Mesothelial cell of epicardium (in vitro differentiated cells): ENCODE measurements at regions not wholly inside any gene's neighbourhood (a gene's known extent, or its start where the extent isn't known, plus 50 kb on each side); places are given as distances from the start of the nearest gene placed in this dataset.

Experiments
- DNase-seq, 2 experiments: peaks; one replicate each; pipeline ENCODE4 v3.0.0; 2021; ENCODE audit warnings: low spot score in 2 of 2; ENCODE audit not compliant: unreplicated experiment in 2 of 2
- H3K27ac Mint-ChIP-seq: 2 replicates; pipeline ENCODE4 v1.8.0; 2021; ENCODE audit warnings: mixed read lengths
- H3K27me3 Mint-ChIP-seq: 2 replicates; pipeline ENCODE4 v1.8.0; 2021; ENCODE audit warnings: low read depth, mixed read lengths
- H3K36me3 Mint-ChIP-seq: 2 replicates; pipeline ENCODE4 v1.8.0; 2021; ENCODE audit warnings: mixed read lengths
- H3K4me1 Mint-ChIP-seq: 2 replicates; pipeline ENCODE4 v1.8.0; 2021; ENCODE audit warnings: mixed read lengths
- H3K4me3 Mint-ChIP-seq: 2 replicates; pipeline ENCODE4 v1.8.0; 2021; ENCODE audit warnings: mild to moderate bottlenecking, moderate library complexity, mixed read lengths
- H3K9me3 Mint-ChIP-seq: 2 replicates; pipeline ENCODE4 v1.8.0; 2021; ENCODE audit warnings: mixed read lengths
- TF ChIP-seq, protein P1 (sequence below): fragments of 200-600 bp; sonication (generic); IDR thresholded peaks from one replicate; pipeline ENCODE4 v1.5.0; 2021; ENCODE audit warnings: antibody characterized with exemption; ENCODE audit not compliant: unreplicated experiment

DNA sequence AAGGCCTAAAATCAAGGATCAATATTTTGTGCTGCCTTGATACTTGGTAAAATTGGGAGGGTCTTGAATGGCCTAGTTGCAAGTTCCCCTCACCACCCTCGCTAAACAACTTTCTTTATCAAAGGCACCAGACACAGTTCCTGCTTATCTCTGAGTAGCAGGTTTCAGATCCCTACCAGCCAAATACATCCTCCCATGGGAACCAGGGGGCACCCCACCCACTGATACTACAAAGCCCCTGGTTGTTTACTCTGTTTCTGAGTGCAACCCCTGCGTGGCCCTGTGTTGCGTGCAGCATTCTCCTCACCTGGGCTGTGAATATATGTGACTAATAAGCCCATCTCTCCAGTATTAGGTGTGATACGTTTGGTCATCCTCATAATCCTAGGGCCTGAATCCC, 314.9 kb downstream of the DRD1 start:
- H3K27ac Mint-ChIP-seq = no peak overlapping the region
- peaks cover 12% of the 10 kb centered on the region for H3K9me3 Mint-ChIP-seq
- H3K4me1 Mint-ChIP-seq = peaks cover 3% of the 10 kb centered on the region
- no peak for DNase-seq
- no peaks in the 10 kb centered on the region for H3K36me3 Mint-ChIP-seq
- TF ChIP-seq, protein P1, sequence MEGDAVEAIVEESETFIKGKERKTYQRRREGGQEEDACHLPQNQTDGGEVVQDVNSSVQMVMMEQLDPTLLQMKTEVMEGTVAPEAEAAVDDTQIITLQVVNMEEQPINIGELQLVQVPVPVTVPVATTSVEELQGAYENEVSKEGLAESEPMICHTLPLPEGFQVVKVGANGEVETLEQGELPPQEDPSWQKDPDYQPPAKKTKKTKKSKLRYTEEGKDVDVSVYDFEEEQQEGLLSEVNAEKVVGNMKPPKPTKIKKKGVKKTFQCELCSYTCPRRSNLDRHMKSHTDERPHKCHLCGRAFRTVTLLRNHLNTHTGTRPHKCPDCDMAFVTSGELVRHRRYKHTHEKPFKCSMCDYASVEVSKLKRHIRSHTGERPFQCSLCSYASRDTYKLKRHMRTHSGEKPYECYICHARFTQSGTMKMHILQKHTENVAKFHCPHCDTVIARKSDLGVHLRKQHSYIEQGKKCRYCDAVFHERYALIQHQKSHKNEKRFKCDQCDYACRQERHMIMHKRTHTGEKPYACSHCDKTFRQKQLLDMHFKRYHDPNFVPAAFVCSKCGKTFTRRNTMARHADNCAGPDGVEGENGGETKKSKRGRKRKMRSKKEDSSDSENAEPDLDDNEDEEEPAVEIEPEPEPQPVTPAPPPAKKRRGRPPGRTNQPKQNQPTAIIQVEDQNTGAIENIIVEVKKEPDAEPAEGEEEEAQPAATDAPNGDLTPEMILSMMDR = no peak
- H3K4me3 Mint-ChIP-seq = no peak overlapping the region
- peaks cover 17% of the 10 kb centered on the region for H3K27me3 Mint-ChIP-seq

DNA sequence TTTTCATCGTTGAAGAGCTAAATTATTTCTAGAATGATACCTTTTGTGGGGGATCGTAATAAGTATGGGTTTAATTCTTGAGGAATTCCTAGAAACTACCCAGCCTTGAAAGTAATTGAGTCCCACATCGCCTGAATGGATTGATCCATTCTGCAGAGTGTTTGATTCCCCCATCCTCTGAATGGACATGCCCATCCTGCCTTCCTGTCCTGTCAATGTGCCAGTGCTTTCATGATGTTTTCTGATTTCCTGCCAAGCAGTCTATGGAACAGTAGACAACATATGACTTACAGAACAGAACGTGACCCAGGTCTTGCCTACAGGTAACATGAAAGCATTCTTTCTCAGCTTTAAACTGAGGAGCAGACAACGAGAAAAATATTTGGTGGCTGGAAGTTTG, 319.2 kb downstream of the DRD1 start:
- peaks cover 19% of the 10 kb centered on the region for H3K9me3 Mint-ChIP-seq
- no peaks in the 10 kb centered on the region for H3K4me1 Mint-ChIP-seq
- H3K36me3 Mint-ChIP-seq = no peaks in the 10 kb centered on the region
- TF ChIP-seq, protein P1 = no peak
- peaks cover 5% of the 10 kb centered on the region for H3K27me3 Mint-ChIP-seq
- H3K4me3 Mint-ChIP-seq = no peak overlapping the region
- H3K27ac Mint-ChIP-seq = no peak overlapping the region
- DNase-seq = no peak

DNA sequence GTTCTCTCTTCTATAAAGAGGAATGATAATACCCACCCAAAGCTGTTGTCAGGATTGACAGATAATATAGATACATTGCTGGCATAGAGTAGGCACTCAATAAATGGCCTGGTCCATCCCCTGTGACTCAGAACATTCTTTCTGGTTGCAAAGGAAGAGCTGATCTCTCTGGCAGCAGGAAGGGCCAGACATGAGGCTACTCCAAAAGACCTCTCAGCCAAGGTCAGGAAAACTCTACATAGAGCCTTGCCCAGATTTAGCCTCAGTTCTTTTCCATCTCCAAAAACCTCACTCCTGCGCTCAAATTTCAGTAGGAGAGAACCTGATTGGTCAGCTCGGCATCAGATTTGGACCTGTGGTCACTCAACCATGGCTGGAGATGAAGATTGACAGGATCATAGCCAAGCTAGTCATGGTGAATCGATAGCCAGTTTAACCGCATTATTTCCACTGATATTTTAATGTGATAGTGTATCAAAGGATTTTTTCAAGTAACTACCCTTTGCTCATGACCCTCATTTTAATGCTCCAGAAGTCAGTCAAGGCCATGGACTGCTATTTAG, 319.6 kb downstream of the DRD1 start:
- Mint-ChIP-seq H3K27ac (no peak overlapping the region), H3K4me1 (no peaks in the 10 kb centered on the region), H3K27me3 (peaks cover 5% of the 10 kb centered on the region), H3K9me3 (peaks cover 19% of the 10 kb centered on the region), H3K36me3 (no peaks in the 10 kb centered on the region), H3K4me3 (no peak overlapping the region)
- no peak for DNase-seq
- TF ChIP-seq, protein P1 = no peak

DNA sequence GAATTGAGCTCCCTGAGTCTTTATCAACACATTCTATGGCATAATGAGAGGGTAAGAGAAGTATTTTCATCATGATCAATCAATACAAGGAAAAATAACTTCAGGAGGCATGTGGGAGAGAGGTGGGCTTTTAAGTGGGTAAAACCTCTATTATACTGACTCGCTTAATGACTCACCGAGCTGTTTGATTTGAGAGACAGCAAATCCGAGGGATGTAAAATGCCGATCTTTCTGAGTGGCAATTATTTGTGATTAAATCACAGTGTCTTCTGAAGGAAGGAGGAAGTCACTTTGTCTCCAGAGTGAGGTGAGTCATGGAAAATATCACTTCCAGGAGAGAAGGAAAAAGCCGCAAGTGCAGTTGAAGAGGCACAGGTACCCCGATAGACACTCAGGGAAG, 320.4 kb downstream of the DRD1 start:
- Mint-ChIP-seq H3K27me3 (peaks cover 5% of the 10 kb centered on the region), H3K4me1 (no peaks in the 10 kb centered on the region), H3K4me3 (no peak overlapping the region), H3K9me3 (peaks cover 19% of the 10 kb centered on the region), H3K36me3 (no peaks in the 10 kb centered on the region), H3K27ac (no peak overlapping the region)
- TF ChIP-seq, protein P1 = no peak
- no peak for DNase-seq

DNA sequence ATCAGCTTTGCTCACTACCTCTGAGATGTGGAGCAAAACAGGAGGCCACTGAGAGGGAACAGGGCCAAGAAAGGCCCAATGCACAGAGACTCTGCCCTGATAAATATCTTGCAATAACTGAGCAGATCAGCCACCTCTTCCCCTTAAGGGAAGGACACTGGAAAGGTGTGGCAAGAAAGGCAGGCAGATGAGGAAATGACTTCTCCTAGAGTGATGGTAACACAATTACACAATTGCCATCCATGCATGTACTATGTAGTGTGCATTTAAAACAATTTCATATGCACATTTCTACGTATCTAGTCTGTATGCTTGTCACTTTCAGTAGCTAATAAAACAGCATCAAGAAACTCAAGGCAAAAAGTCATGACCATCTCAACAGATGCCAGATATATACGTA, 322.5 kb downstream of the DRD1 start:
- H3K4me3 Mint-ChIP-seq = no peak overlapping the region
- H3K4me1 Mint-ChIP-seq = no peaks in the 10 kb centered on the region
- no peak for DNase-seq
- TF ChIP-seq, protein P1 = no peak
- no peak overlapping the region for H3K27ac Mint-ChIP-seq
- H3K9me3 Mint-ChIP-seq = peaks cover 10% of the 10 kb centered on the region
- H3K27me3 Mint-ChIP-seq = peaks cover 22% of the 10 kb centered on the region
- no peaks in the 10 kb centered on the region for H3K36me3 Mint-ChIP-seq

DNA sequence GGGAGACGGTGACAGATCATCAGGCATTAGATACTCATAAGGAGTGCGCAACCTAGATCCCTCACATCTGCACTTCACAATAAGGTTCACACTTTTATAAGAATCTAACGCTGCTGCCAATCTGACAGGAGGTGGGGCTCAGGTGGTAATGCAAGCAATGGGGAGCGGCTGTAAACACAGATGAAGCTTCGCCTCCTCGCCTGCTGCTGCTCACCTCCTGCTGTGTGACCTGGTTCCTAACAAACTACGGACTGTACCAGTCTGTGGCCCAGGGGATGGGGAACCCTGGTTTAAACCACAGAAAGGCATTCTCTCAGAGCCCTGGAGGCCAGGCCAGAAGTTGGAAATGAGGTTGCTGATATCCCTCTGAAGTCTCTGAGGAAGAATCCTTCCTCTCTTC, 323.6 kb downstream of the DRD1 start:
- no peak for DNase-seq
- H3K27ac Mint-ChIP-seq = no peak overlapping the region
- no peak overlapping the region for H3K4me3 Mint-ChIP-seq

More for the DNA sequence above, 323.6 kb downstream of the DRD1 start:
- peaks cover 10% of the 10 kb centered on the region for H3K9me3 Mint-ChIP-seq
- H3K27me3 Mint-ChIP-seq = peaks cover 29% of the 10 kb centered on the region
- H3K36me3 Mint-ChIP-seq = no peaks in the 10 kb centered on the region
- TF ChIP-seq, protein P1 = no peak
- H3K4me1 Mint-ChIP-seq = no peaks in the 10 kb centered on the region
